GM10266 (cell line): ENCODE measurements at regions not wholly inside any gene's neighbourhood (a gene's known extent, or its start where the extent isn't known, plus 50 kb on each side); places are given as distances from the start of the nearest gene placed in this dataset.

Experiments used
- DNase-seq: peaks from one replicate; pipeline ENCODE4 v3.0.0; 2012; ENCODE audit errors: extremely low spot score
- TF ChIP-seq, protein P1 (sequence below): IDR thresholded peaks from 2 replicates; pipeline ENCODE4 v1.5.1; 2012; ENCODE audit warnings: mild to moderate bottlenecking, low read depth; ENCODE audit not compliant: control insufficient read depth, insufficient read depth; ENCODE audit errors: missing control alignments

GRCh38 chr11:27886857-27887256 is 186.6 kb upstream of the BDNF start:
- TF ChIP-seq, protein P1, sequence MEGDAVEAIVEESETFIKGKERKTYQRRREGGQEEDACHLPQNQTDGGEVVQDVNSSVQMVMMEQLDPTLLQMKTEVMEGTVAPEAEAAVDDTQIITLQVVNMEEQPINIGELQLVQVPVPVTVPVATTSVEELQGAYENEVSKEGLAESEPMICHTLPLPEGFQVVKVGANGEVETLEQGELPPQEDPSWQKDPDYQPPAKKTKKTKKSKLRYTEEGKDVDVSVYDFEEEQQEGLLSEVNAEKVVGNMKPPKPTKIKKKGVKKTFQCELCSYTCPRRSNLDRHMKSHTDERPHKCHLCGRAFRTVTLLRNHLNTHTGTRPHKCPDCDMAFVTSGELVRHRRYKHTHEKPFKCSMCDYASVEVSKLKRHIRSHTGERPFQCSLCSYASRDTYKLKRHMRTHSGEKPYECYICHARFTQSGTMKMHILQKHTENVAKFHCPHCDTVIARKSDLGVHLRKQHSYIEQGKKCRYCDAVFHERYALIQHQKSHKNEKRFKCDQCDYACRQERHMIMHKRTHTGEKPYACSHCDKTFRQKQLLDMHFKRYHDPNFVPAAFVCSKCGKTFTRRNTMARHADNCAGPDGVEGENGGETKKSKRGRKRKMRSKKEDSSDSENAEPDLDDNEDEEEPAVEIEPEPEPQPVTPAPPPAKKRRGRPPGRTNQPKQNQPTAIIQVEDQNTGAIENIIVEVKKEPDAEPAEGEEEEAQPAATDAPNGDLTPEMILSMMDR, result no peak
- no peak for DNase-seq

DNA sequence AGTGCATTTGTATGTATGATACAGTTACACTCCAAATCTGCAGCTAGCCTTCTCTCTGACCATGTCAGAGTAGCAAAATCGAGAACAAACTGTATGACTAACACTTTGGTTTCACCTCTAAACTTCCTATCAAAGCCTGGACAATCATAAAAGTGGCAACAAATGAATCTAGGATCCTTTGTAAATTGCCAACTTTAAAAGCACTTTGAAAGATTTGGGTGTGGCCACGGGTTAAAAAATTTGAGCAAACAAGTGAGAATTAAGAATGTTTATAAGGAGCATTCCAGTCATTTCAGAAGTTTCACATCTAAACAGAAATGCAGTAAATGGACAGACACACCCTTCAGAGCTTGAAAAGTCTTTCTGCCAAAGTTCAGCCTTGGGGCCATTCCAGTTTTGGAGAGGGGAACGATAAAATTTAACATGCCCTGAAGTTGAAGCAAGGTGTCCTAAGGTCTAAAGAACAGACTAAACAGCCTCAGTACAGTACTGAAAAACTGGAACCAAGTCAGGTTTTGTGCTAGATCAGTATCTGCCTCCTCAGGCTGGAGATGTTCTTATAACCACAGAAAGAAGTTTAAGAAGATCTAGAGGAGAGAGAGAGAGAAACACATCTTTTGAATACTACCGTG is 181.9 kb upstream of the BDNF start:
- TF ChIP-seq, protein P1, result no peak
- no peak for DNase-seq

GRCh38 chr11:27875831-27876775 is 175.8 kb upstream of the BDNF start:
- TF ChIP-seq, protein P1, result no peak
- no peak for DNase-seq

- DNase-seq, result no peak
- TF ChIP-seq, protein P1, result no peak
Observed at GRCh38 chr11:27874998-27875830, 175.0 kb upstream of the BDNF start.

DNA sequence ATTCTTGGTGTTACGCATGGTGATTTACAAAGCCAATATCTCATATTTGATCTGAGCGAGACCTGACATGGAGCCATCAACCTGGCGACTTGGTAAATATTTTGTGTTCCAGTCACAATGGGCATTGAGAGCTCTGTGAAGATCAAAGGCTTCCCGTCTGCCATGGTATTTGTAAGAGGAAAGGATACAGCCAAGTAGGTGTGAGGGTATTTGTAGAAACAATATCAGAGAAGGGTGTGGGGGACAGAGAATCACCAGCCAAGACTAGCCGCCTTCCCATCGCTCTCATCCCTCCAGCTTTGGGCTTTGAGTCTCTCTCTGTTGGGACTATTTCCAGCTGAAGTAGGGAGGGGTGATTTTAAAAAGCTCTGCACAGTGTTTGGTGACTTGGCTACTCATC is 173.4 kb upstream of the BDNF start:
- TF ChIP-seq, protein P1, result no peak
- no peak for DNase-seq

- DNase-seq, result no peak
- TF ChIP-seq, protein P1, result no peak
Observed at GRCh38 chr11:27871056-27871455, 170.8 kb upstream of the BDNF start.

- no peak for DNase-seq
- TF ChIP-seq, protein P1, result no peak
Observed at GRCh38 chr11:27869701-27870100, 169.4 kb upstream of the BDNF start.
